IMR-90 (cell line): ENCODE measurements at regions not wholly inside any gene's neighbourhood (a gene's known extent, or its start where the extent isn't known, plus 50 kb on each side); places are given as distances from the start of the nearest gene placed in this dataset.

Source experiments
- ATAC-seq: fragments of 200-7000 bp; cut with Tn5 transposase; 2 replicates; pipeline ENCODE4 v1.9.1; 2020; ENCODE audit warnings: low read depth, mild to moderate bottlenecking, moderate library complexity
- BruUV-seq: library from RNA; stranded (reverse); fragments of 400-500 nt; replicated peaks from 2 replicates; lab custom pipeline; 2021; lab: Mats Ljungman, UMichigan
- CTCF ChIA-PET: fragments of 300-600 bp; formaldehyde crosslinking; extraction: SDS; loops from one replicate; lab custom pipeline; 2021; ENCODE audit warnings: antibody characterized with exemption; lab: Yijun Ruan, JAX
- POLR2A ChIA-PET: fragments of 300-600 bp; sonication (Branson Sonifier 250); formaldehyde crosslinking; loops from one replicate; lab custom pipeline; 2022; ENCODE audit warnings: antibody characterized with exemption; ENCODE audit not compliant: unreplicated experiment; lab: Charles Lee
- DNase-seq: peaks from one replicate; pipeline ENCODE4 v3.0.0; 2013
- H2AFZ ChIP-seq: replicated peaks from 2 replicates; pipeline ENCODE3; 2013; ENCODE audit warnings: low read length, mild to moderate bottlenecking; ENCODE audit not compliant: poor library complexity
- H2AK5ac ChIP-seq: 2 replicates; pipeline ENCODE4 v1.6.1; 2013; ENCODE audit warnings: low read depth, low read length, inconsistent platforms
- H2AK9ac ChIP-seq: replicated peaks from 2 replicates; pipeline ENCODE3; 2013; ENCODE audit warnings: mild to moderate bottlenecking, low read depth, low read length, moderate library complexity; ENCODE audit not compliant: poor library complexity
- H2BK120ac ChIP-seq: 2 replicates; pipeline ENCODE4 v1.6.1; 2013; ENCODE audit warnings: low read depth, low read length, inconsistent platforms
- H2BK15ac ChIP-seq: 3 replicates; pipeline ENCODE4 v1.6.1; 2013; ENCODE audit warnings: low read depth, low read length, inconsistent platforms
- H2BK20ac ChIP-seq: 2 replicates; pipeline ENCODE4 v1.6.1; 2013; ENCODE audit warnings: low read depth, mild to moderate bottlenecking, inconsistent platforms, low read length, moderate library complexity
- H2BK5ac ChIP-seq: 2 replicates; pipeline ENCODE4 v1.6.1; 2013; ENCODE audit warnings: mild to moderate bottlenecking, low read depth, low read length, inconsistent platforms; ENCODE audit not compliant: poor library complexity, severe bottlenecking
- H3K14ac ChIP-seq: replicated peaks from 2 replicates; pipeline ENCODE4 v1.6.1; 2013; ENCODE audit warnings: low read depth, low read length, inconsistent platforms
- H3K18ac ChIP-seq: 2 replicates; pipeline ENCODE4 v1.6.1; 2013; ENCODE audit warnings: low read depth, low read length, control low read depth
- H3K23ac ChIP-seq: 2 replicates; pipeline ENCODE4 v1.6.1; 2013; ENCODE audit warnings: low read depth, low read length, inconsistent platforms
- H3K27ac ChIP-seq: 2 replicates; pipeline ENCODE4 v1.5.1; 2013; ENCODE audit warnings: mild to moderate bottlenecking, control low read depth, low read length; ENCODE audit not compliant: insufficient read depth
- H3K27me3 ChIP-seq: 2 replicates; pipeline ENCODE4 v1.6.1; 2013; ENCODE audit warnings: low read length; ENCODE audit not compliant: control insufficient read depth, insufficient read depth
- H3K36me3 ChIP-seq: 2 replicates; pipeline ENCODE4 v1.6.1; 2013; ENCODE audit warnings: low read length, mixed read lengths; ENCODE audit not compliant: control insufficient read depth, insufficient read depth
- H3K4ac ChIP-seq: 2 replicates; pipeline ENCODE4 v1.6.1; 2013; ENCODE audit warnings: low read depth, low read length, inconsistent platforms
- H3K4me1 ChIP-seq: 2 replicates; pipeline ENCODE4 v1.6.1; 2013; ENCODE audit warnings: low read length, mixed read lengths; ENCODE audit not compliant: control insufficient read depth, insufficient read depth
- H3K4me2 ChIP-seq: 2 replicates; pipeline ENCODE4 v1.6.1; 2013; ENCODE audit warnings: low read depth, mild to moderate bottlenecking, control low read depth, low read length, moderate library complexity
- H3K4me3 ChIP-seq: 2 replicates; pipeline ENCODE4 v1.5.1; 2013; ENCODE audit warnings: low read depth, mild to moderate bottlenecking, control low read depth, low read length, moderate library complexity; ENCODE audit not compliant: insufficient read depth
- H3K56ac ChIP-seq: 2 replicates; pipeline ENCODE4 v1.6.1; 2013; ENCODE audit warnings: low read length, inconsistent platforms; ENCODE audit not compliant: insufficient read depth; ENCODE audit errors: extremely low read depth
- H3K79me1 ChIP-seq, 2 experiments: 2 replicates each; pipeline ENCODE4 v1.6.1; 2013; ENCODE audit warnings: low read length in 2 of 2, inconsistent platforms in 1 of 2, low read depth in 1 of 2
- H3K9ac ChIP-seq: 2 replicates; pipeline ENCODE4 v1.6.1; 2013; ENCODE audit warnings: low read depth, low read length, control low read depth
- H3K9me1 ChIP-seq: 2 replicates; pipeline ENCODE4 v1.6.1; 2013; ENCODE audit warnings: low read length, inconsistent platforms; ENCODE audit not compliant: insufficient read depth
- H3K9me3 ChIP-seq: 2 replicates; pipeline ENCODE4 v1.6.1; 2013; ENCODE audit warnings: low read length; ENCODE audit not compliant: control insufficient read depth, insufficient read depth
- H4K20me1 ChIP-seq: 2 replicates; pipeline ENCODE4 v1.6.1; 2013; ENCODE audit warnings: low read length, inconsistent platforms; ENCODE audit not compliant: insufficient read depth
- H4K5ac ChIP-seq: 2 replicates; pipeline ENCODE4 v1.6.1; 2013; ENCODE audit warnings: mild to moderate bottlenecking, low read depth, low read length, control low read depth
- H4K8ac ChIP-seq, 2 experiments: 2 replicates each; pipeline ENCODE4 v1.6.1; 2013; ENCODE audit warnings: low read depth in 2 of 2, low read length in 2 of 2, control low read depth in 1 of 2, inconsistent platforms in 1 of 2
- H4K91ac ChIP-seq: 2 replicates; pipeline ENCODE4 v1.6.1; 2013; ENCODE audit warnings: low read depth, low read length, inconsistent platforms; ENCODE audit not compliant: insufficient read depth
- CEBPB ChIP-seq: IDR thresholded peaks from 2 replicates; pipeline ENCODE4 v1.6.1; 2012; ENCODE audit warnings: low read depth, low read length, improper control_type of control experiment
- MAZ ChIP-seq: IDR thresholded peaks from 2 replicates; pipeline ENCODE4 v1.6.1; 2012; ENCODE audit warnings: low read depth, mild to moderate bottlenecking, low read length, improper control_type of control experiment, moderate library complexity, borderline replicate concordance
- POLR2A ChIP-seq: IDR thresholded peaks from 2 replicates; pipeline ENCODE4 v1.6.1; 2012; ENCODE audit warnings: mild to moderate bottlenecking, low read depth, low read length
- WGBS, 2 experiments: methylation state at CpG; one replicate each; pipeline versions ENCODE4 v1.1.5 to v1.1.7; 2013; ENCODE audit warnings: missing lambda C conversion rate in 2 of 2; ENCODE audit not compliant: insufficient read length in 1 of 2; ENCODE audit errors: extremely low coverage in 2 of 2; 5-methylcytosine and 5-hydroxymethylcytosine counted together
- dilution Hi-C: fragments of 300-500 bp; cut with HindIII; formaldehyde crosslinking; loops from one replicate; pipeline ENCODE4 v1.14.3; 2018; ENCODE audit warnings: low sequenced_read_pairs; ENCODE audit not compliant: unreplicated experiment
- in situ Hi-C: fragments of 300-500 bp; cut with MboI; formaldehyde crosslinking; loops from 3 replicates; pipeline ENCODE4 v1.14.3; 2019; ENCODE audit warnings: low sequenced_read_pairs, inconsistent platforms, mixed read lengths
- intact Hi-C: fragments of 100-400 bp; cut with micrococcal nuclease; formaldehyde crosslinking; loops from 2 replicates; pipeline ENCODE4 v1.10.0; 2022
- TF ChIP-seq, protein P1 (sequence below): fragments of 150-350 bp; IDR thresholded peaks from 2 replicates; pipeline ENCODE4 v1.6.1; 2016; ENCODE audit warnings: low read depth, mild to moderate bottlenecking, low read length, moderate library complexity, borderline replicate concordance

DNA sequence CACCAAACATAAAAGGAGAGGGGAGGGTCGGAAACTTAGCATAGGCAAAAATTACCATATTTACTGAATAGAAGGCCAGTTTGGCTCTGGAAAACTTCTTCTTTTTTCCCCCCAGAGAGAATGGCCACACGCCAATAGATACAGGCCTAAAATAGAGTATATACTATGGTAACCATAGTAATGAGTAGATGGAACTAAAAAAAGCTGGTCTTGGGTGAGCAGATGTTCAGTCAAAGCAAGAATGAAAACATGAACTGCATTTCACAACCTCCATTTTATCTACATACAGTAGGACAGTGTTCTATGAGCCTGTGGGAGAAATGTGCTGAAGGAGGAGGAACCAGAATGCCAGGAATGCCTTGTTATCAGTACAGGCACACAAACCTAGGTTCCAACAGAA lies 141.7 kb upstream of the SEMA3A start:
- H3K4me2 ChIP-seq = no peak overlapping the region
- no TSS peak for BruUV-seq
- no peak overlapping the region for H3K18ac ChIP-seq
- ChIA-PET CTCF (no interaction called here), POLR2A (no interaction called here)
- in situ Hi-C loops = no loop called here
- peak; percentile 88 for DNase-seq
- H3K4me3 ChIP-seq = no peak overlapping the region
- H3K9me1 ChIP-seq = no peaks in the 10 kb centered on the region
- WGBS, 2 experiments = no CpG with 5 or more reads among the region's 2 CpGs
- H3K14ac ChIP-seq = 0 out of 2 replicates have a peak overlapping the region, but pooled peaks have one; percentile 7
- no peak overlapping the region for H4K8ac ChIP-seq
- H3K56ac ChIP-seq = no peak overlapping the region
- no peak overlapping the region for H3K9ac ChIP-seq
- H4K5ac ChIP-seq = no peak overlapping the region
- H2BK5ac ChIP-seq = peak overlapping the region; percentile 42
- TF ChIP-seq CEBPB (peak; percentile 77), POLR2A (no peak), MAZ (no peak)
- TF ChIP-seq, protein P1, sequence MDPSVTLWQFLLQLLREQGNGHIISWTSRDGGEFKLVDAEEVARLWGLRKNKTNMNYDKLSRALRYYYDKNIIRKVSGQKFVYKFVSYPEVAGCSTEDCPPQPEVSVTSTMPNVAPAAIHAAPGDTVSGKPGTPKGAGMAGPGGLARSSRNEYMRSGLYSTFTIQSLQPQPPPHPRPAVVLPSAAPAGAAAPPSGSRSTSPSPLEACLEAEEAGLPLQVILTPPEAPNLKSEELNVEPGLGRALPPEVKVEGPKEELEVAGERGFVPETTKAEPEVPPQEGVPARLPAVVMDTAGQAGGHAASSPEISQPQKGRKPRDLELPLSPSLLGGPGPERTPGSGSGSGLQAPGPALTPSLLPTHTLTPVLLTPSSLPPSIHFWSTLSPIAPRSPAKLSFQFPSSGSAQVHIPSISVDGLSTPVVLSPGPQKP = no peak
- no peak overlapping the region for H3K27ac ChIP-seq
- H4K91ac ChIP-seq = no peak overlapping the region
- H4K20me1 ChIP-seq = no peaks in the 10 kb centered on the region
- 0 out of 2 replicates have a peak, but pooled peaks cover 1% of the 10 kb centered on the region for H3K4me1 ChIP-seq
- no peaks in the 10 kb centered on the region for H3K36me3 ChIP-seq
- ATAC-seq = peak; percentile 87
- no peaks in the 10 kb centered on the region for H3K9me3 ChIP-seq
- no peak overlapping the region for H3K23ac ChIP-seq
- H2AFZ ChIP-seq = no peak overlapping the region
- intact Hi-C loops = no loop called here
- no peak overlapping the region for H2BK120ac ChIP-seq
- H3K79me1 ChIP-seq = no peaks in the 10 kb centered on the region
- H3K27me3 ChIP-seq = no peaks in the 10 kb centered on the region
- H2AK9ac ChIP-seq = no peak overlapping the region
- dilution Hi-C loops = no loop called here
- no peak overlapping the region for H2BK15ac ChIP-seq
- H2AK5ac ChIP-seq = no peak overlapping the region
- no peak overlapping the region for H3K4ac ChIP-seq
- H2BK20ac ChIP-seq = 0 out of 2 replicates have a peak overlapping the region, but pooled peaks have one; percentile 27
